Spinal cord (tissue), 9 donors: ENCODE measurements at regions not wholly inside any gene's neighbourhood (a gene's known extent, or its start where the extent isn't known, plus 50 kb on each side); places are given as distances from the start of the nearest gene placed in this dataset.
A peak's percentile ranks its signal among the peaks of the same experiment; 100 is the strongest.

Experiments used
- DNase-seq, 6 donors: peaks; one replicate each; pipeline versions ENCODE4 v3.0.0 to v3.0.0-alpha.2; 2013 to 2015; ENCODE audit warnings: low spot score in 6 of 6, low read depth in 4 of 6
- H3K27ac ChIP-seq: one replicate; pipeline ENCODE4 v1.5.1; 2013; ENCODE audit warnings: low read depth, low read length, control low read depth
- H3K27me3 ChIP-seq: one replicate; pipeline ENCODE4 v1.6.1; 2013; ENCODE audit warnings: low read length; ENCODE audit not compliant: control insufficient read depth, insufficient read depth
- H3K36me3 ChIP-seq: one replicate; pipeline ENCODE4 v1.6.1; 2013; ENCODE audit warnings: low read length; ENCODE audit not compliant: control insufficient read depth, insufficient read depth
- H3K4me1 ChIP-seq: one replicate; pipeline ENCODE4 v1.6.1; 2013; ENCODE audit warnings: low read length; ENCODE audit not compliant: control insufficient read depth, insufficient read depth
- H3K4me3 ChIP-seq: one replicate; pipeline ENCODE4 v1.5.1; 2013; ENCODE audit warnings: low read depth, low read length, control low read depth
- H3K9me3 ChIP-seq: one replicate; pipeline ENCODE4 v1.6.1; 2013; ENCODE audit warnings: low read length; ENCODE audit not compliant: control insufficient read depth, insufficient read depth
- WGBS: methylation state at CpG from one replicate; pipeline ENCODE4 v1.1.5; 2013; ENCODE audit warnings: missing lambda C conversion rate; ENCODE audit not compliant: insufficient coverage; 5-methylcytosine and 5-hydroxymethylcytosine counted together
- donor health status: healthy.

GRCh38 chr14:89576145-89576927 is 159.3 kb upstream of the FOXN3 start:
- peak in 2 of 6 donors; percentile 34 to 68 for DNase-seq
- peaks cover 11% of the 10 kb centered on the region for H3K4me1 ChIP-seq
- H3K36me3 ChIP-seq, result peaks cover 4% of the 10 kb centered on the region
- no peak overlapping the region for H3K27ac ChIP-seq
- H3K9me3 ChIP-seq, result no peaks in the 10 kb centered on the region
- no peaks in the 10 kb centered on the region for H3K27me3 ChIP-seq
- no peak overlapping the region for H3K4me3 ChIP-seq
- WGBS, result 52% methylated on average over 2 of the region's 14 CpGs

GRCh38 chr14:89575386-89576061 is 158.5 kb upstream of the FOXN3 start:
- Histone ChIP-seq H3K4me1 (peaks cover 11% of the 10 kb centered on the region), H3K27me3 (no peaks in the 10 kb centered on the region), H3K36me3 (no peaks in the 10 kb centered on the region), H3K4me3 (no peak overlapping the region), H3K9me3 (no peaks in the 10 kb centered on the region), H3K27ac (peak overlapping the region; percentile 17)
- no peak for DNase-seq
- WGBS, result 80% methylated on average over 14 of the region's 17 CpGs

- peaks cover 11% of the 10 kb centered on the region for H3K4me1 ChIP-seq
- no peak overlapping the region for H3K4me3 ChIP-seq
- no peak overlapping the region for H3K27ac ChIP-seq
- H3K9me3 ChIP-seq, result no peaks in the 10 kb centered on the region
- WGBS, result 83% methylated on average over 2 of the region's 4 CpGs
- no peak for DNase-seq
- no peaks in the 10 kb centered on the region for H3K36me3 ChIP-seq
- H3K27me3 ChIP-seq, result no peaks in the 10 kb centered on the region
Measured at GRCh38 chr14:89574420-89574819, 157.4 kb upstream of the FOXN3 start.

GRCh38 chr14:89573399-89573657 is 156.3 kb upstream of the FOXN3 start:
- H3K4me3 ChIP-seq, result no peak overlapping the region
- 63% methylated on average over 2 of the region's 3 CpGs for WGBS
- no peaks in the 10 kb centered on the region for H3K27me3 ChIP-seq
- H3K36me3 ChIP-seq, result no peaks in the 10 kb centered on the region
- no peak overlapping the region for H3K27ac ChIP-seq
- no peaks in the 10 kb centered on the region for H3K9me3 ChIP-seq
- H3K4me1 ChIP-seq, result peaks cover 11% of the 10 kb centered on the region
- no peak for DNase-seq

- Histone ChIP-seq H3K4me3 (no peak overlapping the region), H3K36me3 (no peaks in the 10 kb centered on the region), H3K27me3 (no peaks in the 10 kb centered on the region), H3K27ac (no peak overlapping the region), H3K4me1 (peaks cover 11% of the 10 kb centered on the region), H3K9me3 (no peaks in the 10 kb centered on the region)
- WGBS, result 79% methylated on average over 8 of the region's 10 CpGs
- DNase-seq, result peak in 2 of 6 donors; percentile 18 to 59
Measured at GRCh38 chr14:89572596-89573398, 155.8 kb upstream of the FOXN3 start.

- Histone ChIP-seq H3K9me3 (no peaks in the 10 kb centered on the region), H3K27me3 (no peaks in the 10 kb centered on the region), H3K4me3 (no peak overlapping the region), H3K27ac (no peak overlapping the region), H3K4me1 (peaks cover 11% of the 10 kb centered on the region), H3K36me3 (no peaks in the 10 kb centered on the region)
- DNase-seq, result no peak
- no CpG with 5 or more reads among the region's 1 CpG for WGBS
Measured at GRCh38 chr14:89571491-89571890, 154.5 kb upstream of the FOXN3 start.

- Histone ChIP-seq H3K27ac (no peak overlapping the region), H3K27me3 (no peaks in the 10 kb centered on the region), H3K4me3 (no peak overlapping the region), H3K36me3 (no peaks in the 10 kb centered on the region), H3K4me1 (peaks cover 2% of the 10 kb centered on the region), H3K9me3 (no peaks in the 10 kb centered on the region)
- DNase-seq, result no peak
- 100% methylated on average over 2 of the region's 3 CpGs for WGBS
Measured at GRCh38 chr14:89566644-89567415, 149.8 kb upstream of the FOXN3 start.

- no peaks in the 10 kb centered on the region for H3K9me3 ChIP-seq
- no peaks in the 10 kb centered on the region for H3K36me3 ChIP-seq
- WGBS, result no CpG with 5 or more reads among the region's 5 CpGs
- peak in 1 of 6 donors; percentile 30 for DNase-seq
- no peak overlapping the region for H3K27ac ChIP-seq
- H3K4me1 ChIP-seq, result peaks cover 2% of the 10 kb centered on the region
- no peak overlapping the region for H3K4me3 ChIP-seq
- H3K27me3 ChIP-seq, result no peaks in the 10 kb centered on the region
Measured at GRCh38 chr14:89566180-89566579, 149.1 kb upstream of the FOXN3 start.

- H3K36me3 ChIP-seq, result no peaks in the 10 kb centered on the region
- H3K9me3 ChIP-seq, result no peaks in the 10 kb centered on the region
- peak in 2 of 6 donors; percentile 40 to 80 for DNase-seq
- no peaks in the 10 kb centered on the region for H3K27me3 ChIP-seq
- no CpG with 5 or more reads among the region's 5 CpGs for WGBS
- no peak overlapping the region for H3K4me3 ChIP-seq
- H3K27ac ChIP-seq, result no peak overlapping the region
- peaks cover 2% of the 10 kb centered on the region for H3K4me1 ChIP-seq
Measured at GRCh38 chr14:89565607-89566006, 148.6 kb upstream of the FOXN3 start.
